ENCODE measurements at regions not wholly inside any gene's neighbourhood (a gene's known extent, or its start where the extent isn't known, plus 50 kb on each side); places are given as distances from the start of the nearest gene placed in this dataset.

DNA sequence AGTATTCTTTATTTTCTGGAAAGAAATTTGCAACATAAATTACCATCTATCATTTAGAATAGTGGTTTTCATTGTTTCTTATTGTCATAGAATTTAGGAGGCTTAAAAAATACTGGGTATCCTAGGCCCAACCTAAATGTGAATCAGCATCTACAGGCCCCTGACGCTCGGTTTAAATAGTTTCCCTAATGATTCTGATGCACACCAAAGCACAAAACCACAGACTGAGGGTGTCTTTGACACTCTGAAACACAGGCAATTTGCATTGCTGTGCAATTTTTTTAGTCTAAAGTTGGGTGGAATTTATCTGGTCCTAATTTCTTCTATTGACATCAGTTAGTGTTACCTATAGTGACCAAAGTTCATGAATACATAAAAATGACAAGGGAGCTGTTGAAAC, 87.6 kb upstream of the SSTR1 start:
- BruUV-seq (replicated peaks) = no TSS peak
- intact Hi-C loops (cut with micrococcal nuclease; ENCODE audit: unreplicated experiment) = no loop called here
- no peak for FAIRE-seq

DNA sequence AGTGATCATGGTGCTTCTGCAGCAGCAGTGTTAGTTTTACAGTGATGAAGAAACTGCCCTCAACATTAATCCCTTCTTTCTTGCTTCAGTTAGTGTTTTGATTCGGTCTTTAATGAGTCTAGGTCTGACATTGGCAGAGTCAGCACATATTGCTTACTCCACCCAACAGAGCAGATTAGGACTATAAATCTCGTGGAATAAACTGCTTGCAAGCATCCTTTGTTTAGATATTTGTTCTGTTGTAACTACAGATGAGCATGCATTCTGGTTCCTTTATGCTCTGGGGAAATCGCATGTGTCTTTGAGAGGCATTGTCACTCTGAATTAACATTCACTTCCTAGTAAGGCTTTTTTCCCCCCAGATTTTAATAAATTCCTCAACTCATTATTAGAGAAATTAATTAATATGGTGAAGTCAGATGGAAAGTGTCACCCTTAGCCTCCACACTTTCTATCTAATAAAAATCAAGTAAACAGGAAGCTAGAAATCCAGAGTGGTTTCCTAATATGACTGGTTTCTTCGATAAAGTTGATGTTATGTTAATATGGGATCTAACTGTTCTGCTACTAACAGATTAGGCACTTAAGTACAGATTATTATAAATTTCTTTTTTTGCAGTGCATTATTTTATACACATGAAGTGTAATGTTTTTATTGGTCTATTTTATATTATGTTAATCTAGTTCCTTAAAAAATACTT, 86.2 kb upstream of the SSTR1 start:
- Histone ChIP-seq H3K4me1 (ENCODE audit: insufficient read depth, low read length) (no peaks in the 10 kb centered on the region), H3K4me2 (ENCODE audit: low read depth, low read length) (no peak overlapping the region), H2AFZ (ENCODE audit: low read length) (no peak overlapping the region), H3K36me3 (replicated peaks in 1 of 2; ENCODE audit: control insufficient read depth in 1 of 2, insufficient read depth in 2 of 2, low read length in 2 of 2) (no peaks in the 10 kb centered on the region), H3K27ac (ENCODE audit: extremely low read length, insufficient read depth, low read length) (no peak overlapping the region), H3K9me3 (ENCODE audit: low read length) (no peaks in the 10 kb centered on the region), H3K27me3 (ENCODE audit: control insufficient read depth in 1 of 2, insufficient read depth in 2 of 2, low read length in 2 of 2) (no peaks in the 10 kb centered on the region), H3K9ac (ENCODE audit: insufficient read depth, low read depth, low read length) (no peak overlapping the region), H3K79me2 (ENCODE audit: insufficient read depth, low read length) (no peaks in the 10 kb centered on the region), H3K4me3 (replicated peaks in 1 of 3; ENCODE audit: insufficient read depth in 1 of 3, low read depth in 2 of 3, low read length in 3 of 3) (no peak overlapping the region), H4K20me1 (ENCODE audit: insufficient read depth, low read length) (no peaks in the 10 kb centered on the region)
- 20% methylated on average over 4 of the region's 4 CpGs for WGBS (ENCODE audit: low lambda C conversion rate)
- DNase-seq (ENCODE audit: low spot score) = no peak
- in situ Hi-C loops (cut with HindIII; ENCODE audit: extremely low pct_ligation_motif_present, low pct_unique_long_range_greater_than_20kb) = no loop called here
- CTCF ChIA-PET (ENCODE audit: low intra/inter-chr PET ratio, low total read pairs) = no interaction called here
- no TSS peak for BruUV-seq (replicated peaks)
- FAIRE-seq = no peak
- intact Hi-C loops (cut with micrococcal nuclease; ENCODE audit: unreplicated experiment) = no loop called here
- POLR2A ChIA-PET = no interaction called here
- no peak for ATAC-seq
- TF ChIP-seq ATAD3A (CRISPR knock-in tag; IDR thresholded peaks at IDR 0.05) (no peak), MAFK (conservative IDR thresholded peaks at IDR 0.05 in 1 of 2, IDR thresholded peaks at IDR 0.05 in 1 of 2; ENCODE audit: low read length in 2 of 2) (peak; percentile 65 to 73; a peak in 3 of 4 replicates), ZNF180 (CRISPR knock-in tag; IDR thresholded peaks at IDR 0.05; ENCODE audit: borderline replicate concordance, low read depth) (no peak), BRD4 (CRISPR knock-in tag; IDR thresholded peaks at IDR 0.05) (no peak), SOX5 (CRISPR knock-in tag; IDR thresholded peaks at IDR 0.05; ENCODE audit: borderline replicate concordance) (no peak), MAFF (IDR thresholded peaks at IDR 0.05; ENCODE audit: low read depth, low read length) (peak; percentile 55)
- TF ChIP-seq, protein P1, sequence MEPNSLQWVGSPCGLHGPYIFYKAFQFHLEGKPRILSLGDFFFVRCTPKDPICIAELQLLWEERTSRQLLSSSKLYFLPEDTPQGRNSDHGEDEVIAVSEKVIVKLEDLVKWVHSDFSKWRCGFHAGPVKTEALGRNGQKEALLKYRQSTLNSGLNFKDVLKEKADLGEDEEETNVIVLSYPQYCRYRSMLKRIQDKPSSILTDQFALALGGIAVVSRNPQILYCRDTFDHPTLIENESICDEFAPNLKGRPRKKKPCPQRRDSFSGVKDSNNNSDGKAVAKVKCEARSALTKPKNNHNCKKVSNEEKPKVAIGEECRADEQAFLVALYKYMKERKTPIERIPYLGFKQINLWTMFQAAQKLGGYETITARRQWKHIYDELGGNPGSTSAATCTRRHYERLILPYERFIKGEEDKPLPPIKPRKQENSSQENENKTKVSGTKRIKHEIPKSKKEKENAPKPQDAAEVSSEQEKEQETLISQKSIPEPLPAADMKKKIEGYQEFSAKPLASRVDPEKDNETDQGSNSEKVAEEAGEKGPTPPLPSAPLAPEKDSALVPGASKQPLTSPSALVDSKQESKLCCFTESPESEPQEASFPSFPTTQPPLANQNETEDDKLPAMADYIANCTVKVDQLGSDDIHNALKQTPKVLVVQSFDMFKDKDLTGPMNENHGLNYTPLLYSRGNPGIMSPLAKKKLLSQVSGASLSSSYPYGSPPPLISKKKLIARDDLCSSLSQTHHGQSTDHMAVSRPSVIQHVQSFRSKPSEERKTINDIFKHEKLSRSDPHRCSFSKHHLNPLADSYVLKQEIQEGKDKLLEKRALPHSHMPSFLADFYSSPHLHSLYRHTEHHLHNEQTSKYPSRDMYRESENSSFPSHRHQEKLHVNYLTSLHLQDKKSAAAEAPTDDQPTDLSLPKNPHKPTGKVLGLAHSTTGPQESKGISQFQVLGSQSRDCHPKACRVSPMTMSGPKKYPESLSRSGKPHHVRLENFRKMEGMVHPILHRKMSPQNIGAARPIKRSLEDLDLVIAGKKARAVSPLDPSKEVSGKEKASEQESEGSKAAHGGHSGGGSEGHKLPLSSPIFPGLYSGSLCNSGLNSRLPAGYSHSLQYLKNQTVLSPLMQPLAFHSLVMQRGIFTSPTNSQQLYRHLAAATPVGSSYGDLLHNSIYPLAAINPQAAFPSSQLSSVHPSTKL (CRISPR knock-in tag; IDR thresholded peaks at IDR 0.05) = no peak

More for the DNA sequence above, 87.6 kb upstream of the SSTR1 start:
- no peak for ATAC-seq
- H3K27ac ChIP-seq (ENCODE audit: extremely low read length, insufficient read depth, low read length) = no peak overlapping the region
- no peaks in the 10 kb centered on the region for H3K4me1 ChIP-seq (ENCODE audit: insufficient read depth, low read length)
- in situ Hi-C loops (cut with HindIII; ENCODE audit: extremely low pct_ligation_motif_present, low pct_unique_long_range_greater_than_20kb) = no loop called here
- whole genome bisulfite sequencing (ENCODE audit: low lambda C conversion rate) = 38% methylated on average over 2 of the region's 2 CpGs
- no peak overlapping the region for H3K9ac ChIP-seq (ENCODE audit: insufficient read depth, low read depth, low read length)
- no peak overlapping the region for H3K4me3 ChIP-seq (replicated peaks in 1 of 3; ENCODE audit: insufficient read depth in 1 of 3, low read depth in 2 of 3, low read length in 3 of 3)
- no peaks in the 10 kb centered on the region for H3K79me2 ChIP-seq (ENCODE audit: insufficient read depth, low read length)
- no peaks in the 10 kb centered on the region for H3K36me3 ChIP-seq (replicated peaks in 1 of 2; ENCODE audit: control insufficient read depth in 1 of 2, insufficient read depth in 2 of 2, low read length in 2 of 2)
- H2AFZ ChIP-seq (ENCODE audit: low read length) = no peak overlapping the region
- H4K20me1 ChIP-seq (ENCODE audit: insufficient read depth, low read length) = no peaks in the 10 kb centered on the region
- CTCF ChIA-PET (ENCODE audit: low intra/inter-chr PET ratio, low total read pairs) = no interaction called here
- no peaks in the 10 kb centered on the region for H3K9me3 ChIP-seq (ENCODE audit: low read length)
- DNase-seq (ENCODE audit: low spot score) = no peak
- TF ChIP-seq DNMT1 (CRISPR knock-in tag; IDR thresholded peaks at IDR 0.05) = no peak
- TF ChIP-seq, protein P2, sequence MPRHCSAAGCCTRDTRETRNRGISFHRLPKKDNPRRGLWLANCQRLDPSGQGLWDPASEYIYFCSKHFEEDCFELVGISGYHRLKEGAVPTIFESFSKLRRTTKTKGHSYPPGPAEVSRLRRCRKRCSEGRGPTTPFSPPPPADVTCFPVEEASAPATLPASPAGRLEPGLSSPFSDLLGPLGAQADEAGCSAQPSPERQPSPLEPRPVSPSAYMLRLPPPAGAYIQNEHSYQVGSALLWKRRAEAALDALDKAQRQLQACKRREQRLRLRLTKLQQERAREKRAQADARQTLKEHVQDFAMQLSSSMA (CRISPR knock-in tag; IDR thresholded peaks at IDR 0.05) = no peak
- TF ChIP-seq SALL1 (CRISPR knock-in tag; IDR thresholded peaks at IDR 0.05) = no peak
- 0 out of 4 replicates have a peak, but pooled peaks of 1 of the 2 experiments have one; percentile 25 for TF ChIP-seq MAFK (conservative IDR thresholded peaks at IDR 0.05 in 1 of 2, IDR thresholded peaks at IDR 0.05 in 1 of 2; ENCODE audit: low read length in 2 of 2)
- no peak for TF ChIP-seq CCAR2 (optimal IDR thresholded peaks at IDR 0.05; ENCODE audit: low read depth, low read length)
- TF ChIP-seq, protein P3, sequence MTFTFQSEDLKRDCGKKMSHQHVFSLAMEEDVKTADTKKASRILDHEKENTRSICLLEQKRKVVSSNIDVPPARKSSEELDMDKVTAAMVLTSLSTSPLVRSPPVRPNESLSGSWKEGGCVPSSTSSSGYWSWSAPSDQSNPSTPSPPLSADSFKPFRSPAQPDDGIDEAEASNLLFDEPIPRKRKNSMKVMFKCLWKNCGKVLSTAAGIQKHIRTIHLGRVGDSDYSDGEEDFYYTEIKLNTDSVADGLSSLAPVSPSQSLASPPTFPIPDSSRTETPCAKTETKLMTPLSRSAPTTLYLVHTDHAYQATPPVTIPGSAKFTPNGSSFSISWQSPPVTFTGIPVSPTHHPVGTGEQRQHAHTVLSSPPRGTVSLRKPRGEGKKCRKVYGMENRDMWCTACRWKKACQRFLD (CRISPR knock-in tag; IDR thresholded peaks at IDR 0.05; ENCODE audit: borderline replicate concordance) = no peak
- TF ChIP-seq NR3C1 (CRISPR knock-in tag; IDR thresholded peaks at IDR 0.05) = no peak
- H3K4me2 ChIP-seq (ENCODE audit: low read depth, low read length) = no peak overlapping the region
- POLR2A ChIA-PET = no interaction called here
- no peaks in the 10 kb centered on the region for H3K27me3 ChIP-seq (ENCODE audit: control insufficient read depth in 1 of 2, insufficient read depth in 2 of 2, low read length in 2 of 2)
